ENCODE measurements at regions not wholly inside any gene's neighbourhood (a gene's known extent, or its start where the extent isn't known, plus 50 kb on each side); places are given as distances from the start of the nearest gene placed in this dataset.

- Histone ChIP-seq H3K4me2 (no peak overlapping the region), H3F3A (replicated peaks; ENCODE audit: insufficient read depth) (no peaks in the 10 kb centered on the region), H2AFZ (ENCODE audit: low read depth) (no peak overlapping the region), H3K4me3 (ENCODE audit: low read depth in 2 of 2, low read length in 1 of 2) (no peak overlapping the region), H4K20me1 (ENCODE audit: insufficient read depth) (no peaks in the 10 kb centered on the region), H3K9me2 (no peaks in the 10 kb centered on the region), H3K27me3 (ENCODE audit: insufficient read depth) (peaks cover 57% of the 10 kb centered on the region), H3K4me1 (ENCODE audit: control insufficient read depth in 1 of 2, insufficient read depth in 2 of 2, low read depth in 1 of 2, low read length in 1 of 2) (no peaks in the 10 kb centered on the region; a peak in 1 of 4 replicates), H3K79me2 (ENCODE audit: insufficient read depth) (no peaks in the 10 kb centered on the region), H3K27ac (ENCODE audit: low read depth in 2 of 2, low read length in 1 of 2) (no peak overlapping the region), H3K36me3 (replicated peaks in 1 of 2; ENCODE audit: control insufficient read depth in 1 of 2, insufficient read depth in 2 of 2, low read length in 1 of 2) (no peaks in the 10 kb centered on the region), H3K9ac (no peak overlapping the region), H3K9me3 (no peaks in the 10 kb centered on the region)
- CTCF ChIA-PET = interaction anchor here (1.0 to 1.7 kb wide), 2 partner anchors 15 to 675 kb away, joined by 3 to 4 read pairs; no protein-coding TSS in a partner anchor
- DNase-seq = no peak
- POLR2A ChIA-PET = no interaction called here
- 30% methylated on average over 3 of the region's 3 CpGs for WGBS (ENCODE audit: low lambda C conversion rate)
- TF ChIP-seq IRF3 (IDR thresholded peaks at IDR 0.05; ENCODE audit: low read depth, low read length) = no peak
- TF ChIP-seq SIN3A (IDR thresholded peaks at IDR 0.05; ENCODE audit: borderline replicate concordance, low read depth, low read length) = no peak
- TF ChIP-seq TAF1 (IDR thresholded peaks at IDR 0.05; ENCODE audit: borderline replicate concordance, low read depth, low read length) = no peak
- no peak for TF ChIP-seq MEF2A (IDR thresholded peaks at IDR 0.05; ENCODE audit: borderline replicate concordance, low read depth)
- no peak for TF ChIP-seq RXRA (IDR thresholded peaks at IDR 0.05; ENCODE audit: borderline replicate concordance, low read depth)
- no peak for TF ChIP-seq GABPA (IDR thresholded peaks at IDR 0.05; ENCODE audit: low read depth)
- TF ChIP-seq JUND (IDR thresholded peaks at IDR 0.05) = no peak
- TF ChIP-seq ZBTB33 (IDR thresholded peaks at IDR 0.05; ENCODE audit: borderline replicate concordance, low read depth) = no peak
- TF ChIP-seq RFX5 (IDR thresholded peaks at IDR 0.05; ENCODE audit: low read length) = no peak
- TF ChIP-seq FOSL2 (IDR thresholded peaks at IDR 0.05; ENCODE audit: borderline replicate concordance, low read depth) = no peak
- TF ChIP-seq CHD2 (IDR thresholded peaks at IDR 0.05; ENCODE audit: low read length, partially characterized antibody) = no peak
- no peak for TF ChIP-seq REST (IDR thresholded peaks at IDR 0.05; ENCODE audit: low read depth, low read length)
- TF ChIP-seq MXI1 (IDR thresholded peaks at IDR 0.05; ENCODE audit: low read depth, low read length) = no peak
- TF ChIP-seq NRF1 (IDR thresholded peaks at IDR 0.05; ENCODE audit: low read depth, low read length) = no peak
- TF ChIP-seq EP300 (IDR thresholded peaks at IDR 0.05; ENCODE audit: borderline replicate concordance in 1 of 2, low read depth in 1 of 2, low read length in 1 of 2) = no peak
These were observed 102.7 kb downstream of the EVX1 start for GRCh38 chr7:27345164-27345887.

Data from SK-N-SH (cell line).